ENCODE measurements at regions not wholly inside any gene's neighbourhood (a gene's known extent, or its start where the extent isn't known, plus 50 kb on each side); places are given as distances from the start of the nearest gene placed in this dataset.

DNA sequence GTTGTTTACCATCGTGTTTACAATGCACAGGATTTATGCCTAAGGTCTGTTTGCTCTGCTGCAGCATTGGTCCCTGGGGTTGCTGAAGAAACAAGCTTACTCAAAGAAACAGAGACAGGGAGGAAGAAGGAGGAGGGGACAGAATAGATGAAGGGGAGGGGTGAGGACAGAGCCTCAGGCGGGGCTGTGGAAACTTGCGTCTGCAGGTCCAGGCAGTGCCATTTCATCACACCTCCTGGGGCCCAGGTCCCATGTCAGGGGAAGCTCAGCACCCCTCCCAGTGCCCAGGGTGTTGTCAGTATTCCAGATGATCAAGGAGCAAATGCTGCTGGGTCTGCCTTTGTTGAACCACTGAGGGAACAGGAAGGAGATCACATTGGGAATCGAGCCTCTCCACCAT lies 1406.8 kb downstream of the TBC1D22A start:
- DNase-seq, result no peak

DNA sequence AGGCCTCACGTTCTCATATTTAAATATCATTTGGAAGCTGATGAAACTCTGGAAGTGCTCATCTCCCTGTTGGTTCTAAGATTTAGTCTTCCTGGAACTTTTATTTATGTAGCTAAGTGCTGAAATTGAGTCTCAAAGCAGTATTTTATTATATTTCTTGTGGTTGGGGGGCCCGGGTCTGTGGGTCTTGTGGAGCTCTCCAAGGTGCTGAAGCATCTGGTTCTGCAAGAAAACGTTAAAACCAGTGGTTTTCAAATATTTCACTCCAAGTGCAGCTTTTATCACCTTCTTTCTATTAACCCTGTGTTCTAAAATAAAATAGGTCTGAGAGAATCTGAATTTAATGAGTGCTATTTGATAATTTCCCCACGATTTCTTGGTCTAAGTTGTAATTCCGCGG lies 1404.8 kb downstream of the TBC1D22A start:
- no peak for DNase-seq

DNA sequence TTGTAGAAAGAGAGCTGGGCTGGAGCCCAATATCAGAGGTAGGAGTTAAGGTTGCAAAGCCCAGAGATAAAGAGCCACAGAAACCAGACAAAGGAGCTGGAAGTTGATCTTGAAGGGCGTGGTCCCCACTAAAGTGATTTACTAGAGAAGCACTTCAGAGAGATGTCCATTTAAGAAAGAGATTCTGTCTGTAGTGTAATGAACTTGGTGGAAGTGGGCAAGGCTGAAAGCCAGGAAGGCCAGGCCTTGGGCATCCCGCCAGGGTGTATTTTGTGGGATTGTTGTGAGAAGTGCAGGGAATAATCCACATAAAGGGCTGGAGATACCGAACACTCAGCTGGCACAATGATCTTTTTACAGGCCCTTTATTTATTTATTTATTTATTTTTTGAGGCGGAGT lies 1398.8 kb downstream of the TBC1D22A start:
- no peak for DNase-seq

DNA sequence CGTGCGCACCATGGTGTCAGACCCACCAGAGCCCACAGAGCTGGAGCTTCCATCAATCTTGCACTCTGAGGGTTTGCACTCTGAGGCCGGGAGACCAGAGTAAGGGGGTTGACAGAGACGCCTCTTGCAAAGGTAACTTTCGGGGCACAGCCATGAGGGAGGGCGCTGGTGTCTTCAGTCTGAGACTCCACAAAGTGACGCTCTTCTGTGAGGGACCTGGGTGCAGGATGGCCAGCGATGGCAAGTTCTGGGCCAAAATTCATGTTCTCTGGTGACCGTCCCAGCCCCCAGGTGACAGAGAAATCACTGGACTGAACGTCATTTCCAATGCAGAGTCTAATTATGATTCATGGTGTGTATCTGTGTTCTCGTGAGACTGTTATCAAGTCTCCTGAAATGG lies 1395.2 kb downstream of the TBC1D22A start:
- DNase-seq, result no peak

DNA sequence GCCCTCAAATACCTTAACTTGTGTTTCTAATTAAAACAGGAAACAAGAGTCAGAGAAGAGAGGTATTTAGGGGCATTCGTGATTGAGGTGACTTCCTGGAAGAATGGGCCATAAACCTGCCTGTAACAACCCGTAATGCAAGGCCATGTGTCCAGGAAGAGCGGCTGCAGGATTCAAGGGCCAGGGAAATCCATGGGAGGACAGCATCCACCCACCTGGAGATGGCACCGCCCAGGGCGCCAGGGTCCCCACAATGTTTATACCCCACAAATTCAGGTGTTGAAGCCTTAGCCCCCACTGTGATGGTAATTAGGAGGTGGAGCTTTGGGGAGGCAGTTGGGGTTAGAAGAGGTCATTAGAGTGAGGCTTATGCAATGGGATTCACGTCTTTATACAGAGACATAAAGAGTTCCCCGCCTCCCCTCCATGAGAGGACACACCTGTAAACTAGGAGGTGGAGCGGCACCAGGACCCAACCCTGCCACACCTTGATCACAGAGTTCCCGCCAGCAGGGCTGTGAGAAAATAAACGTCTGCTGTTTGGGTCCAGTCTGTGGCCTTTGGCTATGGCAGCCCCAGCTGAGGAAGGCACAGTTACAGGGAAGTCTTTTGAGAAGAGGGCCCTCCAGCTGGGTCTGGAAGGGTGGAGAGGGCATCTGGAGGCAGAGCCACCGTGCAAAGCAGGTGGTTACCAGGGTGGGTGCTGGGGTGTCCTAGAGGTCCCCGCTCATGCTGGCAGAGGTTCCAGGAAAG lies 1394.3 kb downstream of the TBC1D22A start:
- DNase-seq, result no peak

DNA sequence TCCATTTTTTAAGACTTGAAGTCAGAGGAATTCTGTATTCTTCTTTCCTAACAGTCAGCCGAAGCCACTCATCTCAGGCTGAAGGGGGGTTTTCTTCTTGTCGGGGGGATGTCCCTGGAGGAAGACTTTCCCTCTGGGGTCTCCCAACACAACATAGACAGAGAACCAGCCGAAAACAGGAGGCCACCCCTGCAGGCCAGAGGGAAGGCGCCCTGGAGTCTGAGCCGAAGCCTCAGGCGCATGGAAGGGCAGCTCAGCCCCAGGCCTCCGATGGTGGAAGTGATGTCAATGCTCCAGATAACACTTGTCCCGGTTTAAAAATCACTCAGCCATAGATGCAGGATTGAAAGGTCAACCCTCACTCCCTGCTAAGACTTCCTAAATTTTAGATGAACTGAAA lies 1393.0 kb downstream of the TBC1D22A start:
- no peak for DNase-seq

DNA sequence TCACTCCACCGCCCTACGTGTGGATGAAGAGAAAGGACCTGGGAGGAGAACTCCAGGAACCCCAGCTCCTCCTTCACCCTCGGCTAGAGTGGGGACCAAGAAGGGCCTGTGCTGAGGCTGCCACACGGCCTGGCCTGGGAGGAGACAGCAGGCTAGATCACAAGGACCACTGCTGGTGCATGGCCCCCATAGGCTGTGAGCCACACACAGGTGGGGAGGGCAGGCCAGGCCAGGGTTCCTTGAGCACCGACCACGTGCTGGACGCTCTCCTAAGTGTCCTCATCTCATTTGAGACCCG lies 1392.4 kb downstream of the TBC1D22A start:
- DNase-seq, result no peak

DNA sequence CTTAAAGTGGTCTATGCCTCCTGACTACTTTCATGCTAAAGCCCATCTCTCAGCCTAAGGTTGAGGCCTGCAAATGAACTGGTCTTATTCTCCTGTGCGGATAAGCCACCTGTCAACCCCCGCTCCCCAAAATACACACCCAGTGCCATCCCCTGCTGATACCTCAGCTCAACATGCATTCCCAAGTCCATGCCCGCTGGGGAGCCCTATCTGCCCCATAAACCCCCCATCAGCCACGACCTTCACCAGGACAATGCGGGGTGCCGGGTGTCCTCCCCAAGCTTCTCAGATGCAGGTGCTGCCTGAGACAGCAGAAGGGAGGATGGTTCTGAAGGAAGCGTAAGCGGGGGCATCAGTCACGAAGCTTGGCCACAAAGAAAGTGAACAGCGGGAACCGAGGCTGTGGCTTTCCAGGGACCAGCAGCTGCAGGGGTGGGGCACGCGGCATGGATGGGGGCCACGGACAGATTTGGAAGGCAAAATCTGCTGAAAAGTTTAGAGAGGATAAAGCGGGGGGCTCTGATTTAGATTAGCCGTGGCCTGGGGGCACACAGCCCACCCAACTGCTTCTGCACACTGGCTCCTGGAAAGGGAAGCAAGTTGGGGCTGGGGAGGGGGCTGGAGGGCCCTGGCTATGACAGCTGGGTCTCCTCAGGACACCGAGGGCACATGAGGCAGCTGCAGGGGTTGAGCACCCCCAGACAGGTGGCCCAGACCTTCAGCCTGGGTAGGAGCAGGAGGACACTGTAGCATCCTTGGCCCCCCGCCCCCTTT lies 1391.9 kb downstream of the TBC1D22A start:
- DNase-seq, result no peak

DNA sequence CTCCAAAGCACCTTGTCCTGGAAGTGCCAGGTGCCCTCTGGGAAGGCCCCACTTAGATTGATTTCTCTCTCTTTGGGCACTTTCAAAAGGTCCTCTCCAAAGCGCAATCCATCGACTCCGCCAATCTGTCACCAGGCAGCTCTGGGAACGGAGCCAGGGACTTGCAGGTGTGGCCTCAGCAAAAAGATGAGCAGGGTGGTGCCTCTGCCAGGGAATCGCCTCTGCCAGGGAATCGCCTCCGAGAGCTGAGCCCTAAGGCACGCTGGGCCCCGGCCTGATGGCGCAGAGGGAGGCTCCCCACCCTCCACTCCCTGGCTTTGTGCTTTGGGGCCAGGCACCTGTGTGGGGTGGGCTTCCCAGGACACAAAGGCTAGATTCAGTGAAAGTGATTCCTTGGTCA lies 1391.3 kb downstream of the TBC1D22A start:
- DNase-seq, result no peak

DNA sequence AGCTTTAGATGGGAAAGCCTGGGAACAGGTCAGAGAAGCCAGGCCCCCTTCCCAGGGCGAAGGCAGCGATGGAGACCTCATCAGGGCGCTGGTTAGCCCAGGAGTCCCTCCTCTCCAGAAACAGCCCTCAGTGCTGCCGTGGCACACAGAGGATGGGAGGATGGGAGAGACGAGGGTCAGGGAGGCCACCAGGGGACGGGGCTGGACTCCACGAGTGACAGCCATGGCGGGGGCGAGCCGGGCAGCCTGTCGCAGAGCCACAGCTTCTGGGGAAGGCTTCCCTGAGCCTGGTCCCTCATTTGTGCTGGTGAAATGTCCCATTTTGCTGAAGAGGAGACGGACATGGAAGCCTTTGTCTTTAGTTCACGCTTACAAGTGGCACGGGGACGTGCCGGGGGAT lies 1390.5 kb downstream of the TBC1D22A start:
- DNase-seq, result no peak

DNA sequence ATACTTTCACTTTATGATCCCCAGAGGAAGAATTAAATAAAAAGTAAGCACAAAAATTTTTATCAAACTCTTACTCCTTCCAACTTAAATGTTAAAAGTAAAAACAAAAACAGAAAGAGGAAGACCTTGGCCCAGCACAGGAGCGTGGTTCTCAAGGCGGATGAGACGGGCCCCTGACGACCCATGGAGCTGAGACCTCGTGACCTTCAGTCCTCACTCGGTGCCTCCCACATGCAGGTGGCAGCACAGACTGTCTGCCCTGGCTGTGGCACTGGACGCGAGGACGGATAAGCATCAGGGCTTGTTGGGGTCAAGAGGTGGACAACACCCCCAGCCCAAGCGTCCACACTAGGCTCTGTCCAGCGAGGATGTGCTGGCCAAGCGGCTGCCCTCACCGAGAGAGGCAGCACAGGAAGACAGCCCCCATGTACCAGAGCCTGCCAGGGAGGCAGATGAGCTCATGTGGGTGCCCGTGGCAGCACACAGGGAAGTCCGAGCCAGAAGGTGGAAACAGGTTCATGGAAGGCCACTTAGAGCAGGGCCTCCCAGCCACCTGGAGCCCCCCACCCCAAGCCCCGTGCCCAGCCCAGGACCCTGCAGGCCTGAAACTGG lies 1389.8 kb downstream of the TBC1D22A start:
- no peak for DNase-seq

DNA sequence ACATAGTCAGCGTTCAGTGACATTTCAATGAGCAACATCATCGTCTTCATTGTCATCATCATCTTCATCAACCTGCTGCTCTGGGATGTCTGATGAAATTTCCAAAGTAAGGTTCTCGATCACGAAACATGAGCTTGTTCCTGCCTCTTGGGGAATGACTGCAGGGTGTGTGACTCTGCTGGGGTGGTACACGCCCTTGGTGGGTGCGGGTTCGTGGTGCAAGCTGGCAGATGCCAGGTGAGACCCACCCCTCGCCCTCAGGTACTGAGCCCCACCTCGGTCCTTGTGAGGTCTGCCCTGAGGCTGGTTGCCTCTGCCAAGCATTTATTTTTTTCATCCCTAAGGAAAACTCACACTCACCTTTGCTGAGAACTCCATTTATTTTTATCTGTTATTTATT lies 1389.2 kb downstream of the TBC1D22A start:
- DNase-seq, result no peak

DNA sequence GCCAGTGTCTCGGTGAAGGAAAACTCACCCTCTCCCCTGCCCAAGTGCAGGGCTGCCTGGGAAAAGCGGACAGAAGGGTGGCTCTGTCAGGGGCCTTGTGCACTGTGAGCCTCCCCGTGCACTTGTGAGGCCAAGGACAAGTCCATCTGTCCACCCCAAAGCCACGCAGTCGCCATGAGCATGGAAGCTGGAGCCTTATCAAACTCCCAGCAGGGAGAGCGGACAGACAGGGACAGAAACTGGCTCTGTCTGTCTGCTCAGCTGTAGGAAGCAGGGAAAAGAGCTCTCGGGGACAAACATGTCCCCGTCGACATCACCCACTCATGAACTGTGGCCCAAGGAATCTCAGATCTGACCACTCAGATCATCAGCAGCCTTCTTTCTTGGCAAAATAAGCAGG lies 1385.4 kb downstream of the TBC1D22A start:
- no peak for DNase-seq

DNA sequence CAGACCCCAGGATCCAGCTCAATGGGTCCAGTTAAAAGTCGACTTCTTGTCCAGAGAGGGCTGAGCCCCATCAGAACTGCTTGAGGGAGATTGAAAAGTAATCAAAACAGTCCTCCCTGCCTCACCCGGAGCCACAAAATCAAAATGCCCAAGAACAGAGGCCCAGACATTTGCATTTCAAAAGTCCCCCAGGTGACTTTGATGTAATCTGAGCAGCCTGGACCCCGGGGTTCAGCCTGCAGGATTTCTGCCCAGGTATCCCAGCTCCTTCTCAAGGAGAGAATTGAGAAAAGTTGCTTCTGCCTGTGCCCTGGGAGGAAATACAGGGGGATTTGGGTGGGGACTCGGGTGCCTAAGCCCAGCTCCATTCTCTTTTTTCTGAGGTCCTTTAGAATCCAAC lies 1385.0 kb downstream of the TBC1D22A start:
- no peak for DNase-seq

DNA sequence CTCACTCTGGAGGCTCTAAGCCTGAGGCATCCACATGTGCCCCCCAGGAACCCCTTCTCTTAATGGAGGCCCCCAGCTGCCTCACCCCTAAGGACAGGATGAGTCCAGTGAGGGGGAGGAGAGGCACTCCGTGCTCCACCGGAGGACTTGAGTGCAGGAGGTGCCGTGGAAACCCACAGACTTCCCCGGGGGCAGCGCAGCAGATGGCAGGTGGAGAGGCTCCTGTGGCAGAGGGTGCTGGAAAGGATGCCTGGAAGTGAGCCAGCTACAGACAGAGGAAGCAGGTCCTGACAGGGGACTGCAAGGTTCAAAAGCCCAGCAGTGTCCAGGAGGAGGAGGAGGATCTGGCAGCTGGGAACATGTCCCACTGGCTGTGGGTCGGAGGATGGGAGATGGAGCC lies 1384.0 kb downstream of the TBC1D22A start:
- no peak for DNase-seq

DNA sequence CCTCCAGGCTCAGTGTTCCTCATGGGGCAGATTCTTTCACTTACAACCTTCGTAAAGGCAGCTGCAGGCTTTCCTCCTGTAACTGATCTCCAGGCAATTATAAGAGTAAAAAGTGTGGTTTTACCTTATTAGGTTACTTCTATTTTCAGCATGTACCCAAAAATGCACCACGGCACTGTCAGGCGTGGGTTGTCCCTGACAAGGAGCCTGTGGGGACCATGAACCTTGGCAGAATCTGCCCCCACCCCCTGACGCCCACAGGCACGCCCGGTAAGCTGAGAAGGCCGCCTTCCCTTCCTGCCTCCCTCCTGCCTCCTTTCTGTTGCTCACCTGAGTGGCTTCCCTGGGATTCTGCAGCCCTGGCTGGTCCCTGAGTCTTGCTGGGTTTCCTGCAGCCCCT lies 1383.3 kb downstream of the TBC1D22A start:
- DNase-seq, result no peak

DNA sequence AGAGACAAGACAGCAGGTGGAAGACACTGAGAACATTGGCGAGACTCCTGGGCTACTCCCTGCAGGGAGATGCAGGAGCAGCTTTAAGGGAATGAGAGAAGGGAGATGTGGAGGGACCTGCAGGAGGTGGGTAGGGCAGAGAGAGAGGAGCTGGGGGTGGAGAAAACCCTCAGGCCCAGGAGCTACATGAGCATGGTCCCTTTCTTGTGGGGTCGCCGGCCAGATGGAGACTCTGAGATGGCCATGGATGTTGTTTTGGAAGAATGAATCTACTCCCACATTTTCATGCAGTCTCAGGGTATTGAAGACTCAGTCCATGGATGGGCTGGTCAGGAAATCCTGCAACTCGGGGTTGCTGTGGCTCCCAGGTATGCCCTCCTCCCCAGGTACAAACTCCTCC lies 1381.9 kb downstream of the TBC1D22A start:
- DNase-seq, result no peak

DNA sequence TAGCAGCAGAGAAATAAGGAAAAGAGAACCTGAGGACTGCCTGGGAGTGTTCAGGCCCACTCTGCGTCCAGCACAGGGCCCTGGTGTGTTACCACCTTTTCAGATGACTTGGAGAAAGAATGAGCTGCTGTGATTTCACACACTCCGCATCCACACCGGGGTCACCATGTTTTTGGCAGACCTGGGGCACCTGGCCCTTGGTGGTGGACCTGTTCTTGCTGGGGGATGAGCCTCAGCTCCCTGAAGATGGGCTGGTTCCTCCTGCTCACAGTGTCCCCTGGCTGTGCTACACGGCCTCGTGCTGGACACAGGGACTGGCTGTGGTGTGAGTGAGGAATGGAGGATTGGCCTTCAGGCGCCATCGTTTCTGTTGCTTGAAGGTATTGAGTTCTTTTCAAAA lies 1381.4 kb downstream of the TBC1D22A start:
- no peak for DNase-seq

DNA sequence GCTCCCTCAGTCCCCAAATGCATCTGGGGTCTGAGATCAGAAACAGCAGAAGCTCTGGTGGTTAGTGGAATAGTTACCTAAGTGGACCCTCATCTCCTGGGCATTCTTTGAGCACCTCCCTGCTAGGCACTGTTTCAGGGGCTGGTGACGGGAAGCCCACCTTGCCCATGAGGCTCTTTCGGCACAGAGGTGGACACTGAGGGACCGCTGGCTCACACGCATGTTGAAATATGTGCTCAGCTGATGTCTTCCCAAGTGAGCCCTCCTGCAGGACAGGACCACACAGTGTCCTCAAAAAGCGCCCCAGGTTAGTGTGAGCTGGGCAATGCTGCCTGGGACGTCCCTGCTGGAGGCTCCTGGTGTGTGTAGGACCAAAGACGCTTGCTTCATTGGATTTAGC lies 1379.9 kb downstream of the TBC1D22A start:
- DNase-seq, result no peak

DNA sequence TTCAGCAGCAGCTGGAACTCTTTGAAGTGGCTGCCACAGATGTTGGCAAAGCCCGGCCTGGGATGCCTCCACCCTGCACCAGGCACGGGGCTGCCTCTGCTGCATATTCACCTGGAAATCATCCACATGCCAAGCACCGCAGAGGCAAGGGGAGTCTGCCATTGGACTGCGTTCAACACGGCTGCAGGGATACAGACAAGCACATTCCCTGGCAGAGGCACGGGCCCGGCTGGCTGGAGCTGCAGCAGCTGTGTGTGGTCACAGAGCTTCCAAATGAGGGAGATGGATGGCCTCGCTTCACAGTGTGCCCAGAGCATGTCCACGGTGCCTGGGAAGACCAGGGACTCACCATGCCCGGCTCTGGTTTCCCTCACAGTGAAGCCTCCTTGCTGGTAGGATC lies 1378.9 kb downstream of the TBC1D22A start:
- DNase-seq, result no peak

DNA sequence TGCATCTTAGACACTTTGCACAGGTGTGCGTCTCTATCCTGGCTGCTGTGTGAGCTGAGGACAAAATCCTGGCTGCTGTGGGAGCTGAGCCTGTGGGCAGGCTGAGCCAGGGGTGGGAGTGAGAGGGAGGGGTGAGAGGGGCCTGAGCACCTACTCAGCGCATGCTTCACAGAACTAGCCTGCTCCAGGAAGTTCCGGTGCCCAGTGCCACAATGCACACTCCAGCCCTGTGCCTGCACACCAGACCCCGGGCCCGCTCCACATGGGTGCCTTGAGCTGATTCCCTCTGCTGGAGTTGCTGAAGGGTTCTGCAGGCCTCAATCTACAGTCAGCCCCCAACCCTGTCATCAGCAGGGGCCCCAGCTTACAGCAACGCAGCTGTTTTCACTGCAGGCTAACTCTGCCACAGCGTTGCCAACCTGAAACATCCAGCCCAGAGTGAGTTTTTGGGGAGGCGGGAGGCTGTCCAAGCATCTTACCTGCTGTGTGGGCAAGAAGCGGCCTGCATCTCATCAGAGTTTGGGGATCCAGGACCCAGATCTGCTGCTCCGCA lies 1377.9 kb downstream of the TBC1D22A start:
- no peak for DNase-seq

DNA sequence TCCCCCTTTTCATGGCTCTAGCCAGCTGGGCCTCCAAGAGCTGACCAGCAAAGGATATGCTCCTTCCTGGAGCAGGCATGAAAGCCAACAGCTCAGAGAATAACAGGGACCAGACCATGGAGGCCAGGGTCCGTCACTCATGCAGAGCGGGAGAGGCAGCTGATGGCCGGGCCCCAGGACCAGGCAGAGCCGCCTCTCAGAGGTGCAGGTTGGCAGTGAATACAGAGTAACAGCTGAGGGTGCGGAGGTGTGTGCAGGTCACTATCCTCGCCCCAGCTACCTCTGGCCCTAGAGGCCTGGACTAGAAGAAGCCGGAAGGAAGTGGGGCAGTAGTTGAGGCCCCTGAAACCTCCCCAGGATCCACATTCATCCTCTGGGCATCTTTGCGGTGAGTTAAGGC lies 1377.3 kb downstream of the TBC1D22A start:
- no peak for DNase-seq

DNA sequence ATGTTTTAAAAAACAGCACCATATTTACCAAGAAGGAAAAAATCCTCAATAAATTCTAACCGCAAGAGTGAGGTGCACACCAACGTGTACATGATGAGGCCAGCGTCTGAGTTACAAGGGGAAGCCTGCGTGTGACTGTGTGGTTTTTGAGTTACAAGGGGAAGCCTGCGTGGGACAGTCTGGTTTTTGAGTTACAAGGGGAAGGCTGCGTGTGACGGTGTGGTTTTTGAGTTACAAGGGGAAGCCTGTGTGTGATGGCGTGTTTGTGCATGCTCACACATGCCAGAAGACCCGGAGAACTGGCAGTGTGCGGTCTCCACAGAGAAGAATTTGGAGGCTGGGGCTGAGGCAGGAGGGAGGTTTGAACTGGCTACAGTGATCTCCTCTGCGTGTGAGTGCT lies 1376.4 kb downstream of the TBC1D22A start:
- no peak for DNase-seq

DNA sequence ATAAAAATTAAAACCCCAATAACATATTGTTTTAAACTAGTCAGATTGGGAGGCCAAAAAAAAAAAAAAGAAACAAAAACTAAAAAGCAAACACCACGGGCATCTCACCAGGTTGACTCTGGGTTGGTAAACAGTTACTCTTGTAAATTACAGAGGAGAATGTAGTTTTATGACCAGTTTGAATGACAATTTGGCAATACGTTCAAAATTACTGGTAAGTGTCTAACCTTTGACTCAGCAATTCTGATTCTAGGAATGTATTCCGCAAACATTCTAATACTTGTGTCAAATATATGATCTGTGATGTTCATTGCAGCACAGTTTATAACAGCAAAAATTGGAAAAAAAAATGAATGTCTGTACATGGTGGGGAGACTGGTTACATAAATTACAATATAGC lies 1376.0 kb downstream of the TBC1D22A start:
- no peak for DNase-seq
